AG09309 (cell line): ENCODE measurements at regions not wholly inside any gene's neighbourhood (a gene's known extent, or its start where the extent isn't known, plus 50 kb on each side); places are given as distances from the start of the nearest gene placed in this dataset.
"Not testable (repeated sequence)": the region's sequence is repeated elsewhere in the genome, so short reads cannot be mapped to it uniquely, and the experiment has no call there.

Source experiments
- DNase-seq: peaks from one replicate; pipeline ENCODE4 v3.0.0-alpha.2; 2010; ENCODE audit warnings: low read depth
- H3K4me3 ChIP-seq: 2 replicates; pipeline ENCODE4 v1.5.1; 2011; ENCODE audit warnings: mild to moderate bottlenecking, low read depth, low read length, moderate library complexity; ENCODE audit not compliant: control insufficient read depth
- TF ChIP-seq, protein P1 (sequence below): IDR thresholded peaks from 2 replicates; pipeline ENCODE4 v1.5.1; 2011; ENCODE audit warnings: mild to moderate bottlenecking, low read depth, low read length, inconsistent platforms; ENCODE audit not compliant: insufficient read depth, control insufficient read depth; ENCODE audit errors: missing control alignments

DNA sequence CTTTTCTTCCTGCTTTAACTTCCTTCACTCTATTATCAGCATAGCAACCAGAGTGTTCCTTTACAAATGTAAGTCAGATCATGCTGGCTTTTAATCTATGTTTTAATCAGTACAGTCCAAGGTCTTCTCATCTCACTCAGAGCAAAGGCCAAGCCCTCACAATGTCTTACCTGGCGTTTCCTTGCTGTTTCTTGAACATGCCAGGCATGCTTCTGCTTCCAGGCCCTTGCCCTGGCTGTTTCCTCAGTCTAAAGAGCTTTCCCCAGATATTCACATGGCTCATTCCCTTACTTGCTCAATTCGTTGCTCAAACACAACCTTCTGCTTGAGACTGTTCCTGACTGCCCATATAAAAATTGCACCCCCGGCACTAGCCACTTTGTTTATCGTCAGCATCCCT, 121.7 kb upstream of the GLRA1 start:
- H3K4me3 ChIP-seq, result no peak overlapping the region
- TF ChIP-seq, protein P1, sequence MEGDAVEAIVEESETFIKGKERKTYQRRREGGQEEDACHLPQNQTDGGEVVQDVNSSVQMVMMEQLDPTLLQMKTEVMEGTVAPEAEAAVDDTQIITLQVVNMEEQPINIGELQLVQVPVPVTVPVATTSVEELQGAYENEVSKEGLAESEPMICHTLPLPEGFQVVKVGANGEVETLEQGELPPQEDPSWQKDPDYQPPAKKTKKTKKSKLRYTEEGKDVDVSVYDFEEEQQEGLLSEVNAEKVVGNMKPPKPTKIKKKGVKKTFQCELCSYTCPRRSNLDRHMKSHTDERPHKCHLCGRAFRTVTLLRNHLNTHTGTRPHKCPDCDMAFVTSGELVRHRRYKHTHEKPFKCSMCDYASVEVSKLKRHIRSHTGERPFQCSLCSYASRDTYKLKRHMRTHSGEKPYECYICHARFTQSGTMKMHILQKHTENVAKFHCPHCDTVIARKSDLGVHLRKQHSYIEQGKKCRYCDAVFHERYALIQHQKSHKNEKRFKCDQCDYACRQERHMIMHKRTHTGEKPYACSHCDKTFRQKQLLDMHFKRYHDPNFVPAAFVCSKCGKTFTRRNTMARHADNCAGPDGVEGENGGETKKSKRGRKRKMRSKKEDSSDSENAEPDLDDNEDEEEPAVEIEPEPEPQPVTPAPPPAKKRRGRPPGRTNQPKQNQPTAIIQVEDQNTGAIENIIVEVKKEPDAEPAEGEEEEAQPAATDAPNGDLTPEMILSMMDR, result no peak
- DNase-seq, result no peak

DNA sequence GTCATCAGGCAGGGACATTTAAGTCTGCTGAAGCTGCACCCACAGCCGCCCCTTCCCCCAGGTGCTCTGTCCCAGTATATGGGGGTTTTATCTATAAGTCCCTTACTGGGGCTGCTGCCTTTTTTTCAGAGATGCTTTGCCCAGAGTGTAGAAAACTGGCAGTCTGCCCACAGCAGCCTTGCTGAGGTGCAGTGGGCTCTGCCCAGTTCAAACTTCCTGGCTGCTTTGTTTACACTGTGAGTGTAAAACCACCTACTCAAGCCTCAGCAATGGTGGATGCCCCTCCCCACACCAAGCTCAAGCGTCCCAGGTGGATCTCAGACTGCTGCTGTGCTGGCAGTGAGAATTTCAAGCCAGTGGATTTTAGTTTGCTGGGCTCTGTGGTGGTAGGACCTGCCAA, 114.2 kb upstream of the GLRA1 start:
- H3K4me3 ChIP-seq, DNase-seq: not testable (repeated sequence)

DNA sequence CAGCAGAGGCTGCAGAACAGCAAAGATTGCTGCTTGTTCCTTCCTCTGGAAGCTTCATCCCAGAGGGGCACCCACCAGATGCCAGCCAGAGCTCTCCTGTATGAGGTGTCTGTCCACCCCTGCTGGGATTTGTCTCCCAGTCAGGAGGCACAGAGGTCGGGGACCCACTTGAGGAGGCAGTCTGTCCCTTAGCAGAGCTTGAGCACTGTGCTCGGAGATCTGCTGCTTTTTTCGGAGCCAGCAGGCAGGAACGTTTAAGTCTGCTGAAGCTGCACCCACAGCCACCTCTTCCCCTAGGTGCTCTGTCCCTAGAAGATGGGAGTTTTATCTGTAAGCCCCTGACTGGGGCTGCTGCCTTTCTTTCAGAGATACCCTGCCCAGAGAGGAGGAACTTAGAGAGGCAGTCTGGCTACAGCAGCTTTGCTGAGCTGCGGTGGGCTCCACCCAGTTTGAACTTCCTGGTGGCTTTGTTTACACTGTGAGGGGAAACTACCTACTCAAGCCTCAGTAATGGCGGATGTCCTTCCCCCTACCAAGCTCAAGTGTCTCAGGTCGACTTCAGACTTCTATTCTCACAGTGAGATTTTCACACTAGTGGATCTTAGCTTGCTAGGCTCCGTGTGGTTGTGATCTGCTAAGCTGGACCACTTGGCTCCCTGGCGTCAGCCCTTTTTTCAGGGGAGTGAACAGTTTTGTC, 101.8 kb upstream of the GLRA1 start:
- not testable (repeated sequence) for DNase-seq, H3K4me3 ChIP-seq

DNA sequence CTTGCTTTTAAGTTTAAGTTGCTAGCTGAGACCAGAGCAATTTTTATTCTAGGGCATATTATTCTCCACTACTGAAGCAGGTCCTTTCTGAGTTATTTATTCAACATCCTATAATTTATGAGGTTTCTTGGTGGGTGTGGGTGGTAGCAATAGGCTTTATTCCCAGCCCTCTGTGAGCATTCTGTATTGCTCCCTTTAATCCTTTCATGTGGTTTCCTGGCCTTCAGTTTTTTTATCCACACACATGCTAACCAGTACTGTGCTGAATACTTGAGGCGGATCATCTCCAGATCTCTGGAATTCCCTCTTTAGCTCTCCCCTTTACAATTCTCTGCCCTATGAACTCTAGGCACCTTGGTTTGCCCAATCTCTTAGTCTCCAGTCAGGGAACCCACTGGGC, 91.8 kb upstream of the GLRA1 start:
- no peak overlapping the region for H3K4me3 ChIP-seq
- TF ChIP-seq, protein P1, result no peak
- DNase-seq, result no peak

DNA sequence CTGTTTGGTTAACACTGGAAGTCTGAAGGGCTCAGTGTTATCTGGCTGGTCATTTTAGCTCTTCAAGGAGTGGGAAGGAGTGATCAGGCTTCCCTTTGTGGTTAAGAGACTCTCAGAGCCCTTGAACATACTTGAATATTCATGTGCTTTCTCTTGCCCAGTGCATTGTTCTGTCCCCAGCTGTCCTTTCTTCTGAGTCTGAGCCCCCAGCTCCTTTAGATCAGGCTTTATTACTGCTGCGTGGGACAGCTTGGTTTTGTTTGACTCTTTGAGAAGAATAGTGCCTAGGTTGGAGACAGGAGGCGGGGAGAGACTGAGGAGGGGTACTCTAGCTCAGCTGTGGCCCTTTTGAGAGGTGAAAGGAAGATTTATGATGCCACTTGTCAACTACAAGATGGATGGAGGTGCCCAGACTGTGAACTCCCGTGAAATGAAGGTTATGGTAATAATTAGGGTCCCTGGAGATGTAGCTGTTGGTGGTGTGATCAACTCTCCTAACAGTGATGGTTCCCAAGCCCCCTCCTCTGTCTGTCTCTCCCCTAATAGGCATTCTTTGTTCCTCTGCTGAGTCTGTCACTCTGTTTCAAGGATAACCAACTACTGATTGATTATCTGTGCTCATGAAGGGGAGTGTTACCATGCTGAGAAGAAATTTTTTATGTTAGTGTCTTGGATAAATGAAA, 83.1 kb upstream of the GLRA1 start:
- DNase-seq, result no peak
- TF ChIP-seq, protein P1, result no peak
- H3K4me3 ChIP-seq, result no peak overlapping the region

DNA sequence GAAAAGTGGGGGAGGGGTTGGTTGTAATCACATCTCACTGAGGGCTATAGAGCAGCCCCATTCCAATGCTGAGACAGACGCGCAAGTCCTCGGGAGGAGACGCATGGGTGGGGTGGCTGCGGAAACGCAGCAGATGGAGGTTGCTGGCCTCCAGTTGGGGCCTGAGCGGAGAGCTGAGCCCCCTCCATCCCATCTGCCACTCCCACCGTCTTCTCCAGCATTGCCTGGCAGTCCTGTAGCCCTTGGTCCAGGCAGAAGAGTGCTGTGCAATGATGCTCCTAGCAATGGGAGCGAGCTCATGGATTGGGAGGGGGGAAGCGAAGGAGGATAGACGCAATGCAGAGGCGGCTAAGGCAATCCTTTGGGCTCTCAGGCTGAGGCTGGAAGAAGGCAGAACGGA, 79.4 kb upstream of the GLRA1 start:
- no peak overlapping the region for H3K4me3 ChIP-seq
- DNase-seq, result no peak
- TF ChIP-seq, protein P1, result no peak
